Progenitor cell of endocrine pancreas (in vitro differentiated cells): ENCODE measurements at regions not wholly inside any gene's neighbourhood (a gene's known extent, or its start where the extent isn't known, plus 50 kb on each side); places are given as distances from the start of the nearest gene placed in this dataset.
A peak's percentile ranks its signal among the peaks of the same experiment; 100 is the strongest.

Experiments
- DNase-seq: peaks from one replicate; pipeline ENCODE4 v3.0.0; 2021; ENCODE audit warnings: low spot score; ENCODE audit not compliant: unreplicated experiment
- H3K27ac Mint-ChIP-seq: 2 replicates; pipeline ENCODE4 v1.8.0; 2021; ENCODE audit warnings: mild to moderate bottlenecking, moderate library complexity, mixed read lengths
- H3K27me3 Mint-ChIP-seq: 2 replicates; pipeline ENCODE4 v1.8.0; 2021; ENCODE audit warnings: mixed read lengths
- H3K36me3 Mint-ChIP-seq: 2 replicates; pipeline ENCODE4 v1.8.0; 2022; ENCODE audit warnings: mixed read lengths; ENCODE audit not compliant: insufficient read depth
- H3K4me1 Mint-ChIP-seq: 2 replicates; pipeline ENCODE4 v1.8.0; 2021; ENCODE audit warnings: low read depth, mixed read lengths
- H3K4me3 Mint-ChIP-seq: 2 replicates; pipeline ENCODE4 v1.8.0; 2021; ENCODE audit warnings: low read depth, mild to moderate bottlenecking, moderate library complexity, mixed read lengths
- H3K9me3 Mint-ChIP-seq: 2 replicates; pipeline ENCODE4 v1.8.0; 2021; ENCODE audit warnings: low read depth, mixed read lengths
- CTCF ChIP-seq: fragments of 200-600 bp; sonication (generic); IDR thresholded peaks from one replicate; pipeline ENCODE4 v1.5.0; 2021; ENCODE audit warnings: antibody characterized with exemption, mild to moderate bottlenecking; ENCODE audit not compliant: unreplicated experiment

- no peak for DNase-seq
- no peaks in the 10 kb centered on the region for H3K36me3 Mint-ChIP-seq
- TF ChIP-seq CTCF = no peak
- H3K27ac Mint-ChIP-seq = no peak overlapping the region
- no peak overlapping the region for H3K4me3 Mint-ChIP-seq
- peaks cover 33% of the 10 kb centered on the region for H3K4me1 Mint-ChIP-seq
- no peaks in the 10 kb centered on the region for H3K9me3 Mint-ChIP-seq
- H3K27me3 Mint-ChIP-seq = no peaks in the 10 kb centered on the region
Observed at GRCh38 chr10:78300526-78300925, 266.9 kb downstream of the RPS24 start.

- H3K9me3 Mint-ChIP-seq = no peaks in the 10 kb centered on the region
- no peaks in the 10 kb centered on the region for H3K36me3 Mint-ChIP-seq
- peaks cover 36% of the 10 kb centered on the region for H3K4me1 Mint-ChIP-seq
- DNase-seq = no peak
- H3K27me3 Mint-ChIP-seq = no peaks in the 10 kb centered on the region
- no peak for TF ChIP-seq CTCF
- no peak overlapping the region for H3K27ac Mint-ChIP-seq
- no peak overlapping the region for H3K4me3 Mint-ChIP-seq
Observed at GRCh38 chr10:78301481-78301880, 267.8 kb downstream of the RPS24 start.

- Mint-ChIP-seq H3K4me1 (peaks cover 35% of the 10 kb centered on the region), H3K27me3 (no peaks in the 10 kb centered on the region), H3K36me3 (no peaks in the 10 kb centered on the region), H3K9me3 (no peaks in the 10 kb centered on the region), H3K4me3 (peak overlapping the region; percentile 70), H3K27ac (peak overlapping the region; percentile 97)
- no peak for DNase-seq
- peak; percentile 38 for TF ChIP-seq CTCF
Observed at GRCh38 chr10:78301891-78302738, 268.5 kb downstream of the RPS24 start.

- DNase-seq = no peak
- TF ChIP-seq CTCF = no peak
- Mint-ChIP-seq H3K27ac (peak overlapping the region; percentile 97), H3K27me3 (no peaks in the 10 kb centered on the region), H3K36me3 (no peaks in the 10 kb centered on the region), H3K4me1 (peaks cover 35% of the 10 kb centered on the region), H3K4me3 (peak overlapping the region; percentile 70), H3K9me3 (no peaks in the 10 kb centered on the region)
Observed at GRCh38 chr10:78302739-78302988, 269.0 kb downstream of the RPS24 start.

GRCh38 chr10:78302989-78303854, 269.6 kb downstream of the RPS24 start:
- Mint-ChIP-seq H3K27me3 (no peaks in the 10 kb centered on the region), H3K27ac (peak overlapping the region; percentile 97), H3K4me1 (peaks cover 35% of the 10 kb centered on the region), H3K36me3 (no peaks in the 10 kb centered on the region), H3K9me3 (no peaks in the 10 kb centered on the region), H3K4me3 (peak overlapping the region; percentile 70)
- TF ChIP-seq CTCF = peak; percentile 76
- DNase-seq = peak; percentile 99
